ENCODE measurements at regions not wholly inside any gene's neighbourhood (a gene's known extent, or its start where the extent isn't known, plus 50 kb on each side); places are given as distances from the start of the nearest gene placed in this dataset.

DNA sequence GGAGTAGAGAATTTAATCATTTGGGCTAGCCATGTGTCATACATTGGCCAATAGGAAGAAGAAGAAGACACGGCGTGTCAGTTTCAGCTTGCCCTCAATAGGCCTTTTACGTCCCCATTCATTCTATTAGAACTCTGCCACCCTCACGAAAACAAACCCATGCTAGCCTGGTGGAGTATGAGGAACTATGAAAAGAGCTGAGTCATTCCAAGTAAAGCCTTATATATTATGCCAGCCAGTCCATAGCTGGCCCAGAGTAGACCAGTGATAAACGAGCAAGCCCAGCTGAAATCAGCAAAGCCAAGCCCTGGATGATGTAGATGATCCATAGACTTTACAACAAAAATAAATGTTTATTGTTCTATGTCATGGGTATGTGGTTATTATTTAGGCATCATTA lies 895.1 kb downstream of the TLE1 start:
- in situ Hi-C loops (cut with HindIII; ENCODE audit: low pct_unique_long_range_greater_than_20kb, low sequenced_read_pairs) (no loop called here), intact Hi-C loops (cut with micrococcal nuclease; ENCODE audit: unreplicated experiment) (no loop called here)
- Histone ChIP-seq H3K4me3 (ENCODE audit: low read depth in 2 of 2, low read length in 2 of 2) (no peak overlapping the region), H3K27me3 (ENCODE audit: control insufficient read depth, insufficient read depth, low read length) (no peaks in the 10 kb centered on the region), H3K4me1 (ENCODE audit: control insufficient read depth, insufficient read depth, low read length) (no peaks in the 10 kb centered on the region), H3K27ac (ENCODE audit: low read length) (no peak overlapping the region), H3K36me3 (ENCODE audit: control insufficient read depth, insufficient read depth, low read length) (no peaks in the 10 kb centered on the region), H3K9me3 (ENCODE audit: control insufficient read depth, insufficient read depth, low read depth, low read length) (no peaks in the 10 kb centered on the region)
- POLR2A ChIA-PET, result no interaction called here
- TF ChIP-seq POLR2AphosphoS5 (IDR thresholded peaks at IDR 0.05; ENCODE audit: low read depth, low read length), result no peak
- TF ChIP-seq SIN3A (IDR thresholded peaks at IDR 0.05; ENCODE audit: borderline replicate concordance, insufficient read depth, low read depth, low read length), result no peak
- no peak for TF ChIP-seq TCF7L2 (IDR thresholded peaks at IDR 0.05; ENCODE audit: low read depth, low read length)
- TF ChIP-seq, protein P1, sequence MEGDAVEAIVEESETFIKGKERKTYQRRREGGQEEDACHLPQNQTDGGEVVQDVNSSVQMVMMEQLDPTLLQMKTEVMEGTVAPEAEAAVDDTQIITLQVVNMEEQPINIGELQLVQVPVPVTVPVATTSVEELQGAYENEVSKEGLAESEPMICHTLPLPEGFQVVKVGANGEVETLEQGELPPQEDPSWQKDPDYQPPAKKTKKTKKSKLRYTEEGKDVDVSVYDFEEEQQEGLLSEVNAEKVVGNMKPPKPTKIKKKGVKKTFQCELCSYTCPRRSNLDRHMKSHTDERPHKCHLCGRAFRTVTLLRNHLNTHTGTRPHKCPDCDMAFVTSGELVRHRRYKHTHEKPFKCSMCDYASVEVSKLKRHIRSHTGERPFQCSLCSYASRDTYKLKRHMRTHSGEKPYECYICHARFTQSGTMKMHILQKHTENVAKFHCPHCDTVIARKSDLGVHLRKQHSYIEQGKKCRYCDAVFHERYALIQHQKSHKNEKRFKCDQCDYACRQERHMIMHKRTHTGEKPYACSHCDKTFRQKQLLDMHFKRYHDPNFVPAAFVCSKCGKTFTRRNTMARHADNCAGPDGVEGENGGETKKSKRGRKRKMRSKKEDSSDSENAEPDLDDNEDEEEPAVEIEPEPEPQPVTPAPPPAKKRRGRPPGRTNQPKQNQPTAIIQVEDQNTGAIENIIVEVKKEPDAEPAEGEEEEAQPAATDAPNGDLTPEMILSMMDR (IDR thresholded peaks at IDR 0.05), result no peak
- no peak for TF ChIP-seq REST (IDR thresholded peaks at IDR 0.05; ENCODE audit: insufficient read depth in 1 of 2, low read depth in 2 of 2, low read length in 1 of 2)
- CTCF ChIA-PET, result no interaction called here
- no TSS peak for BruUV-seq (replicated peaks)
- ATAC-seq (no peak), DNase-seq (ENCODE audit: low read depth, low spot score) (no peak)

GRCh38 chr9:80793706-80794105 lies 895.6 kb downstream of the TLE1 start:
- Histone ChIP-seq H3K4me1 (ENCODE audit: control insufficient read depth, insufficient read depth, low read length) (no peaks in the 10 kb centered on the region), H3K27ac (ENCODE audit: low read length) (no peak overlapping the region), H3K27me3 (ENCODE audit: control insufficient read depth, insufficient read depth, low read length) (no peaks in the 10 kb centered on the region), H3K9me3 (ENCODE audit: control insufficient read depth, insufficient read depth, low read depth, low read length) (no peaks in the 10 kb centered on the region), H3K4me3 (ENCODE audit: low read depth in 2 of 2, low read length in 2 of 2) (no peak overlapping the region), H3K36me3 (ENCODE audit: control insufficient read depth, insufficient read depth, low read length) (no peaks in the 10 kb centered on the region)
- no peak for TF ChIP-seq SIN3A (IDR thresholded peaks at IDR 0.05; ENCODE audit: borderline replicate concordance, insufficient read depth, low read depth, low read length)
- TF ChIP-seq, protein P1 (IDR thresholded peaks at IDR 0.05), result no peak
- intact Hi-C loops (cut with micrococcal nuclease; ENCODE audit: unreplicated experiment), result no loop called here
- POLR2A ChIA-PET, result no interaction called here
- DNase-seq (ENCODE audit: low read depth, low spot score) (no peak), ATAC-seq (no peak)
- in situ Hi-C loops (cut with HindIII; ENCODE audit: low pct_unique_long_range_greater_than_20kb, low sequenced_read_pairs), result no loop called here
- CTCF ChIA-PET, result no interaction called here
- no TSS peak for BruUV-seq (replicated peaks)

GRCh38 chr9:80792726-80793125 lies 896.6 kb downstream of the TLE1 start:
- TF ChIP-seq REST (IDR thresholded peaks at IDR 0.05; ENCODE audit: insufficient read depth in 1 of 2, low read depth in 2 of 2, low read length in 1 of 2) (no peak), POLR2AphosphoS5 (IDR thresholded peaks at IDR 0.05; ENCODE audit: low read depth, low read length) (no peak)
- TF ChIP-seq, protein P1 (IDR thresholded peaks at IDR 0.05), result no peak
- DNase-seq (ENCODE audit: low read depth, low spot score), result no peak
- no TSS peak for BruUV-seq (replicated peaks)
- intact Hi-C loops (cut with micrococcal nuclease; ENCODE audit: unreplicated experiment) (no loop called here), in situ Hi-C loops (cut with HindIII; ENCODE audit: low pct_unique_long_range_greater_than_20kb, low sequenced_read_pairs) (no loop called here)
- no peak overlapping the region for H3K27ac ChIP-seq (ENCODE audit: low read length)
- H3K9me3 ChIP-seq (ENCODE audit: control insufficient read depth, insufficient read depth, low read depth, low read length), result no peaks in the 10 kb centered on the region
- ChIA-PET POLR2A (no interaction called here), CTCF (no interaction called here)
- H3K4me1 ChIP-seq (ENCODE audit: control insufficient read depth, insufficient read depth, low read length), result no peaks in the 10 kb centered on the region
- H3K36me3 ChIP-seq (ENCODE audit: control insufficient read depth, insufficient read depth, low read length), result no peaks in the 10 kb centered on the region
- no peaks in the 10 kb centered on the region for H3K27me3 ChIP-seq (ENCODE audit: control insufficient read depth, insufficient read depth, low read length)
- no peak for ATAC-seq
- H3K4me3 ChIP-seq (ENCODE audit: low read depth in 2 of 2, low read length in 2 of 2), result no peak overlapping the region

Measured in Panc1 (cell line).